HG03432 (cell line): ENCODE measurements at regions not wholly inside any gene's neighbourhood (a gene's known extent, or its start where the extent isn't known, plus 50 kb on each side); places are given as distances from the start of the nearest gene placed in this dataset.

Experiments used
- ATAC-seq: cut with Tn5 transposase; IDR thresholded peaks from one replicate; pipeline ENCODE4 v1.9.1; 2021; ENCODE audit warnings: mild to moderate bottlenecking, moderate library complexity; ENCODE audit not compliant: unreplicated experiment

GRCh38 chr17:13362341-13363122 is 239.2 kb downstream of the HS3ST3A1 start:
- ATAC-seq = no peak

- no peak for ATAC-seq
Observed at GRCh38 chr17:13359774-13360173, 242.0 kb downstream of the HS3ST3A1 start.

GRCh38 chr17:13355054-13355453 is 246.7 kb downstream of the HS3ST3A1 start:
- ATAC-seq = no peak

GRCh38 chr17:13353590-13353989 is 248.1 kb downstream of the HS3ST3A1 start:
- no peak for ATAC-seq

- no peak for ATAC-seq
Observed at GRCh38 chr17:13352747-13353415, 248.8 kb downstream of the HS3ST3A1 start.

- no peak for ATAC-seq
Observed at GRCh38 chr17:13351046-13351445, 250.7 kb downstream of the HS3ST3A1 start.

- ATAC-seq = no peak
Observed at GRCh38 chr17:13350466-13350865, 251.3 kb downstream of the HS3ST3A1 start.

GRCh38 chr17:13346996-13347762 is 254.6 kb downstream of the HS3ST3A1 start:
- no peak for ATAC-seq

GRCh38 chr17:13346592-13346991 is 255.1 kb downstream of the HS3ST3A1 start:
- no peak for ATAC-seq

GRCh38 chr17:13346081-13346533 is 255.6 kb downstream of the HS3ST3A1 start:
- ATAC-seq = no peak

GRCh38 chr17:13338421-13338820 is 263.3 kb downstream of the HS3ST3A1 start:
- ATAC-seq = no peak

- ATAC-seq = no peak
Observed at GRCh38 chr17:13337864-13338371, 263.8 kb downstream of the HS3ST3A1 start.

GRCh38 chr17:13337151-13337550 is 264.6 kb downstream of the HS3ST3A1 start:
- ATAC-seq = no peak

GRCh38 chr17:13334374-13334773 is 267.4 kb downstream of the HS3ST3A1 start:
- no peak for ATAC-seq

GRCh38 chr17:13333661-13334060 is 268.1 kb downstream of the HS3ST3A1 start:
- no peak for ATAC-seq

GRCh38 chr17:13332207-13332606 is 269.5 kb downstream of the HS3ST3A1 start:
- no peak for ATAC-seq

GRCh38 chr17:13329421-13329820 is 272.3 kb downstream of the HS3ST3A1 start:
- no peak for ATAC-seq

- ATAC-seq = no peak
Observed at GRCh38 chr17:13323990-13324389, 277.7 kb downstream of the HS3ST3A1 start.

- no peak for ATAC-seq
Observed at GRCh38 chr17:13321951-13322701, 279.6 kb downstream of the HS3ST3A1 start.

GRCh38 chr17:13320046-13320785 is 281.5 kb downstream of the HS3ST3A1 start:
- no peak for ATAC-seq
